ENCODE measurements at regions not wholly inside any gene's neighbourhood (a gene's known extent, or its start where the extent isn't known, plus 50 kb on each side); places are given as distances from the start of the nearest gene placed in this dataset.

DNA sequence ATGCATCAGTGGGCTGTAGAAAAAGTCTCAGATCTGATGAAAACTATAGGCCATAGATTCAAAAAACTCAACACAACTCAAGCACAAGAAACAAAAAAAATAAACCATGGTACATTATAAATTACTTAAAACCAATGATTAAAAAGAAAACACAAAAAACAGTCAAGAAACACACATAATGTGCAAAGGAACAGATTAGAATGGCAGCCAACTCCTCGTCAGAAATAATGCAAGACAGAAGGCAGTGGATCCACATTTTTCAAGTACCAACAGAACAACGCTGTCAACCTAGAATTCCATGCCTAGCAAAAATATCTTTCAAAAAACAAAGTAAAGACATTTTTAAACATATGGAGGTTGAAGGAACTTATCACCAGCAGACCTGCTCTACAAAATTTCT, 69.7 kb downstream of the PSMB1 start:
- no peak for DNase-seq (ENCODE audit: low read depth in 2 of 2)

DNA sequence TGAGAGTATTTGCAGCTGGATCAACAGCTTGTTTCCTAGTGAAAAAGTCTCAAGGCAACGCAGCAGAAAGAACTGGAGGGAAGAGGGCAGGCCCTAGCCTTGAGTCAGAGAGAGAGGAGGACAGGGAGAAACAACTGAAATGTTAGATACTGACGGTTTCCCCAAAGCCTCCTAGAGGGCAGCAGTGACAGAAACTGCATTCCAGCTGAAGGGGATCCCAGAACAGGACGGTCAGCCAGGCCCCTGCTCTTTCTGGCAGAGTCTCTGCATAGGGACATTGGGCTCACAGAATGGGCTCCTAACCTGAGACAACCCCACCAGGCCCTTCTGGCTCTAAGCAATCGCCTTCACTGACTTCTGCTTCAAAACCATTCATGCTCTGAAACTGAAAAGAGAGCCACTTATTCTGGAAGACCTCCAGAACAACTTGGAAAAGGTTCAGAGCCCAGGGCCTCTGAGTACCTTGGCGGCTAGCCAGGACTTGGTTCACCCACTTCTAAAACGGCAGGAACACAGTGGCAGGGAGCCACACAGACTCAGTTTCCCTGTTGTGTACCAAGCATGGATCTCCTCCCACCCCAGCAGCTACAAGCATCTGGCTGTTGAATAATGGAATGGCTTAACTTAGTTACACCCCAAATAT, 72.9 kb downstream of the PSMB1 start:
- no peak for DNase-seq (ENCODE audit: low read depth in 2 of 2)

DNA sequence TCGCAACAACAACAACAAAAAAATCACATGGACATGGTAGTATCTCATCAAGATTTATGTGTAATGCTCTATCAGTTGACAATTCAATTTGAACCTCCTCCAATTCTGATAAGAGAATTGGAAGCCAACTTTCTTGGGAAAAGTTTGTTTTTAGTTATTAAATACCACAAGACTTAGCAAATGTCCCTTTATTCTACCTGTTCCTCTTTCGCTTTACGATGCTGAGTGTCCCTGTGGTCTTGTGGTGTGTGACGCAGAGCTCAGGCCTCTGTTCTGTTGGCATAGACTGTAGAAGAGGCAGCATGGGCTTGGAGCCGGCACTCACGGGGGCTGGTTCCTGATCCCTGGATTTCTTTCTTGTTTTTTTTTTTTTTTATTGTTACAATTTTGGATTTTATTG, 76.7 kb downstream of the PSMB1 start:
- no peak for DNase-seq (ENCODE audit: low read depth in 2 of 2)

DNA sequence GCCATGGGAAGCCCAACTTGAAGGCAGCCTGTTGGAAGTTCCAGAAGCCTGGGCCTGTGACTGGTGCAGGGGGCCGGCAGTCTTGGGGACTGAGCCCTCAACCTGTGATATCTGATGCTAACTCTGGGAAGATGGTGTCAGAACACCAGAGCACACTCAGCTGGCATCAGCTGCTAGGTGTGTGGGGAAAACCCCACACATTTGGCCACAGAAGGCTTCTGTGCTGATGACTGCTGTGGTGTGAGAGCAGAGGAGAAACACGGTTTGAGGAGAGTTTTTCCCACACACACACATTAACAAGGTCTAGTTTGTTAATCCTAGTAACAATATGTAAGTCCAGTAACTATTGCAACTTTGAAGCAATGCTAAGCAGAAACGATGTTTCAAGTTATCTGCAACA, 78.0 kb downstream of the PSMB1 start:
- DNase-seq (ENCODE audit: low read depth in 2 of 2) = no peak

DNA sequence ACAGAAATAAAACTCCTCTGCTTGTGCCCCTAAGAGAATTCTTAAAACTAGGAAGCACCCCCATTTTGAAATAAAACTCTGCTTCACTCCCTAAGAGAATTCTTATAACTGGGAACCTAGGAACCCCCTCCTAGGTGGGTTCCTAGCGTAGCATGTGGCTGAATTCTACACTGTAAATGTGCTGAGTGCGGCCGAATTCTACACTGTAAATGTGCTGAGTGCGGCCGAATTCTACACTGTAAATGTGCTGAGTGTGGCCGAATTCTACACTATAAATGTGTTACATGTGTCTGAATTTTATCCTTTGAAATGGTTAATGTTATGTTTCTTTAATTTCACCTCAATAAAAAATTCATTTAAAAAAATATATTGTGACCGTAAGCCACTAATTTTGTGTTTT, 79.3 kb downstream of the PSMB1 start:
- DNase-seq (ENCODE audit: low read depth in 2 of 2) = no peak

DNA sequence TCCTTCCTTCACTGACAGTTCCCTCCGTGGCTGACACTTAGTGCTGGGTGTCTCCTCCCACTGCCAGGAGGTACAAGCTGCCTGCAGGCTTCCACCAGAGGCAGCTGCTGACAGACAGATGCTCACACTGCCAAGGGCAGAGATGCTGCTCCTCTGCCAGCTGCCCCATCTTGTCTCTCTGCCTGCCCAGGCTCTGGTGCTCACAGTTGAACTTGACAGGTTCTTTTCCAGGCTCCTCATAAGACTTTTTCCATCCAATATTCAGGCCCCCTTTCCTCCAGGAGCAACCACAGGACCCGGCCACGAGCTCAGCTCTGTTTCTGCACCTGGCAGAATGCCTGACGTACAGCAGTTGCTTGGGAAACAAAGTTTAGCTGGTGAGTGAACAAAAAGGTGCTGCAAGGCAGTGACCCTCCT, 79.8 kb downstream of the PSMB1 start:
- no peak for DNase-seq (ENCODE audit: low read depth in 2 of 2)

GRCh38 chr6:170471491-170471890, 81.6 kb downstream of the PSMB1 start:
- DNase-seq (ENCODE audit: low read depth in 2 of 2) = no peak

- DNase-seq (ENCODE audit: low read depth in 2 of 2) = no peak
These were observed 82.4 kb downstream of the PSMB1 start for GRCh38 chr6:170470734-170471133.

- DNase-seq (ENCODE audit: low read depth in 2 of 2) = peak; percentile 18 to 19
These were observed 88.6 kb downstream of the PSMB1 start for GRCh38 chr6:170464524-170464979.

- no peak for DNase-seq (ENCODE audit: low read depth in 2 of 2)
These were observed 89.0 kb downstream of the PSMB1 start for GRCh38 chr6:170464080-170464479.

DNA sequence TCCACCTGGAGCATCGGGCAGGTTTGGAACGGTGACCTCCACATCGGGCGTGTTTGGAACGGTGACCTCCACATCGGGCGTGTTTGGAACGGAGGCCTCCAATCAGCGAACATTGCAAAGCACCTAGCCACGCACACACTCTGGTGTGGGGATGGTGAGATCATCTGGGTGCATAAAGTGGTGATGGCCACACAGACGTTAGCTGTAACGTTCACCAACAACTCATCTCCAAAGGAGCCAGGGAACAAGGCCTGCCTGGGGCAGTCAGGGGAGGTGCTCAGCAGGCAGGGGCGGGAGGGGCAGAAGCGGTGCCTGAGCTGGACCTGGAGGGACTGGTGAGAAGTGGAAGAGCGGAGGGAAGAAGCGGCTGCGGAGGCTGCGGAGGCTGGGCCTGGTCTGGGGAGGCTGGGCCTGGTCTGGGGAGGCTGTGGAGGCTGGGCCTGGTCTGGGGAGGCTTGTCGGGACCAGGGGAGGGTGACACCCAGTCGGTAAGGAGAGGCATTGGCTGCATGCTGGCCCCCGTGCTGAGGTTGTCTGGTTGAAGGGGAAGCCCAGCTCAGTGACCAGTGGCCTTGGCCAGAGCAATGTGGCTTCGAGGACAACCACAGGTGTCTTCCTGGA, 89.9 kb downstream of the PSMB1 start:
- no peak for DNase-seq (ENCODE audit: low read depth in 2 of 2)

GRCh38 chr6:170462366-170463020, 90.6 kb downstream of the PSMB1 start:
- no peak for DNase-seq (ENCODE audit: low read depth in 2 of 2)

- no peak for DNase-seq (ENCODE audit: low read depth in 2 of 2)
These were observed 91.3 kb downstream of the PSMB1 start for GRCh38 chr6:170461556-170462365.

DNA sequence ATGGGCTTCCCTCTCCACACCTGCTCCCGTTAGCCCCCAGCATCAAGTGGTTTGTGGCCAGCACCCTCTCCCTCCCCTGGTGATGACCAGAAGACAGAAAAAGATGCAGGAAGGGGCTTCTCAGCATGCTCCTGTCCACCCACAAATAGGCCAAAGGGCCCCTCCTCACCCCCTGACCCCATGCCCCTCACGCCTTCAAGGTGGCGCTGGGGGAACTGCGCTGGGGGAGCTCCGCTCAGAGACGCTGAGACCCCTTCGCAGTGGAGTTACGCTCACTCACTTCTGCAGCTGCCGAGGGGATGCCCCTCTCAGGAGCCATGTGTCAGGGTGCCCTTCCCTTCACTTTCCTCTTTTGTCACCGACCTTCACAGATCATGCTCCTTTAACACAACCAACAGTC, 92.0 kb downstream of the PSMB1 start:
- no peak for DNase-seq (ENCODE audit: low read depth in 2 of 2)

DNA sequence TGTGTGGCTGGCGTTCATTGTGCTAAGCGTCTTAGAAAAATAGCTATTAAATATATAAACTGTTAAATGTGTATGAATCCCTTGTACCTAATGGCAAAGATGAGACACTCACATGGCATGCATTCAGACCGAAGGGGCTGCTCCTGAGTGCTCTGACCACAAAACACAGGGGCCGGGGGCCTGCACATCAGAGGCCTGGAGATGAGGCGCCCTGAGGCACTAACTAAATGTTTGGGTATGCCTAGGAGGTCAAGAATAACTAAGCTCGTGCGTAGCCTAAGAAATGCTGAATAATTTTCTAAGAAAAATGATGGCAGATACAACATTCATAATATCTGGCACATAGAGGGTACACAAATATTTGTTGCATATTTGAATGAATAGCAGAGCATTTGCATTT, 92.5 kb downstream of the PSMB1 start:
- no peak for DNase-seq (ENCODE audit: low read depth in 2 of 2)

- DNase-seq (ENCODE audit: low read depth in 2 of 2) = peak; percentile 13 to 27
These were observed 93.7 kb downstream of the PSMB1 start for GRCh38 chr6:170459451-170459850.

DNA sequence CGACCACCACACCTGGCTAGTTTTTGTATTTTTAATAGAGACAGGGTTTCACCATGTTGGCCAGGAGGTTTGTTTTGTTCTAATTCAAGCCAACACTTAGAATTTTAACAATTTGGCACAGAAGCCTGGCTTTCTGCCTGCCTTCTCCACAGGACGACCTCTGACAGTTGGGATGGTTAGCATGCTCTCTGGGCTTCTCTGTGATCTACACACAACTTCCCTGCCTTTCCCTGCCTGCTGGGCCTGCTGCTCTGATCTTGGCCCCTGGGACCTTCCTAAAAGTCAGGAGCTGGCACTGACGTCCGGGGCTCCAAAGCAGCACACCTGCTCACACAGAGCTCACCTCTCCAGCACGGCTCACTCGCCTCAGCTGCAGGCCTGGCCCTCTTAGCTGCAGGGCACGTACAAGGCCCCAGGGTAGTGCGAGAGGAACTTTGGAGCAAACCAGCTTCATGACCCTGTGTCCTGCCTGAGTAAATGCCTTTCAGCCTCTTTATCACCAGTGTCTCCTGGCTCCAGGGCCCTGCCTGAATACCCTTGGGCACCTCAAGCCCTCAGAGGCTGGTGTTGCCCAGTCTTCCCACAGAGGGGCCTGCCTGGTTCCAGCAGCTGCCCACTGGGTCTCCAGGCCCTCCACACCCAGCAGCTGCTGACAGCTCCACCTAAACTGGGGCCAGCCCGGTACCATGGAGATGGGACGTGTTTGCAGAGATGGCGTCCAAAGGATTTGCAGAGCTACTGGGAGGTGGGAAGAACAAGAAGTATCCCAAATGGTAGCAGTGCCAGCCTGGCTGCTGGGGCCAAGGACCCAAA, 96.0 kb downstream of the PSMB1 start:
- no peak for DNase-seq (ENCODE audit: low read depth in 2 of 2)
